Kidney tubule cell (primary cell): ENCODE measurements at regions not wholly inside any gene's neighbourhood (a gene's known extent, or its start where the extent isn't known, plus 50 kb on each side); places are given as distances from the start of the nearest gene placed in this dataset.
"Not testable (repeated sequence)": the region's sequence is repeated elsewhere in the genome, so short reads cannot be mapped to it uniquely, and the experiment has no call there.

Experiments used
- DNase-seq: peaks from one replicate; pipeline ENCODE4 v3.0.0-alpha.2; 2018; ENCODE audit warnings: low spot score

DNA sequence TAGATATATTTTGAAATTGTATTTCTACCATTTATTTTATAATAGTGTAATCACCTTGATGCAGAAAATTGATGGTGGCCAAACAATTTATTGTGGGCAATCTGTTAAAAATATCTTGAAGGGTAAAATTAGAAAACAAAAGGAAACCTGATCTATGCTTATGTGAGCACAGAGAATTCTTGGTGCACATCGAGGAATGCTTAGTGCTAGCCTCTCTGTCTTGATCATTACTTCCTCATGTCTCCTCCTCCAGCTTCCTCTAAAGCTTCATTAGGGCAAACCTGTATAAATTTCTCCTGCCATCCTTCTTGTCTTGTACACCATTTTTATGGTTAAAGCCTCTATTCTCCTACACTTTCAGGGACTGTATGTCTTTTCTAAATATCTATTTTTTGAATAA is 725.8 kb downstream of the RAPGEF2 start:
- DNase-seq, result no peak

DNA sequence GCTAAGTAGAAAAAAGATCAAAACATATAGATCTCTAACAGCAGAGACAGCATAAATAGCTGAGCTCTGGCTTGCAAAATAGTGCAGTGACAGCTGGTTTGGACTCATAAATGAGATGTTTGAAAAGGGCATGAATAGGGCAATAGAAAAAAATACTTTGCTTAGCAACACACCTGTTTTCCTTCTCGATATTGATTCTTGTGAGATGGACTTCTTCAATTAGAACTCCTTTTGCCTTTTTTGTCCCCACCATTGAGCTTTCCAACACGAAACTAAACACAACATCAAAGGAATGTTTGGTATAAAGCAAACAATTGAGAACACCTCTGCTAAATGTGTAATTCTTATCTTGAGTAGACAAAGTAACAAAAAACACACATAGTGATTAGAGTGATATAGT is 726.3 kb downstream of the RAPGEF2 start:
- DNase-seq, result no peak

DNA sequence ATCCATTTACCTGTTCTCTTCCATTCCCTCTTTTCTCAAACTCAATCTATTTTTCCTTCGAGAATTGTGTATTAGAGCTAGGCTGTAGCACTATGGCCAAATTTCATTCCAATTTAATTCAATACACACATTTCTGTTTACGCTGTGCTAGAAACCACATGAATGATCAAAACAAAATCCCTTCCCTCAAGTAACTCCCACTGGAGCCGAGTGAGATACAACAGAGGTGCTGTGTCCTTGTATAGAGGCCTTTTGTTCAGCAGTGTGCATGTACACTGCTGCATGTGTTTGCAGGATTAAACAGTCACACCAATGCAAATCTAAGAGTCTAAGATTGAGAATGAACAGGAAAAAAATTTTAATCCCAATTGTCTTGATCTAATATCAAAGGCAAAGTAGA is 734.2 kb downstream of the RAPGEF2 start:
- no peak for DNase-seq

DNA sequence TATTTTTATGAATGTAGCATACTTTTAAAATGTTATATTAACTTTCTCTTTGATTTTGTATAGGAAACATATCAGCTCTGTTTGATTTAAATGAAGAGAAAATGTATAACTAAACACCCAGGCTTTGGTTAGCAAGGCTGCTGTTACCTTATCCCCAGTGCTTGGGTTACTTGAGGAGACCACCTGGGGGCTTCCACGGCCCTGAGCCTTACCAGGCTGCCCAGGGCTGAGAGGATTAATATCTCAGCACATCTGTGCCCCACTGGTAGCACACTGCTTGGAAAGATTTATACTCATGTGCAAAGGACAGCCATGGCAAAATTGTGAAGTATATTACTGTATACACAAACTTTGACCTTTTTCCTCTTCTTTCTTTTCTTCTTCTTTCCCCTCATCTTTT is 752.9 kb downstream of the RAPGEF2 start:
- DNase-seq, result no peak

DNA sequence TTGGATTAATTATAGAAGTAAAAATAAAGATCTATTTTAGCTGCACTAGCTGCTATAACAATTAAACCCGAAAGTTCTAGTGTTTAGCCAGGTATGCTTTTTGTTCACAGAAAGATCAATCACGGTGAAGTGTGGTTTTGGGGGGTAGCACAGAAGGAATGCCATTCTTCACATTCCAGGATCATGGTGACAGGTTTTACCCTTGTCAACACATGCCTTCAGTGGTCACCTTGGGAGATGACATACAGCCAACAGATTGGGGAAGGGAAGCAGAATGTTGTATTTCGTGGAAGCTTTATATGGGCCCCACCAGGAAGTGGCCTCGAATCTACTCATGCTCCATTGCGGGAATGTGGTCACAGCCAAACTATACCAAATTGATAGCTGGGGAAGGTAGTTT is 753.6 kb downstream of the RAPGEF2 start:
- peak; percentile 68 for DNase-seq

DNA sequence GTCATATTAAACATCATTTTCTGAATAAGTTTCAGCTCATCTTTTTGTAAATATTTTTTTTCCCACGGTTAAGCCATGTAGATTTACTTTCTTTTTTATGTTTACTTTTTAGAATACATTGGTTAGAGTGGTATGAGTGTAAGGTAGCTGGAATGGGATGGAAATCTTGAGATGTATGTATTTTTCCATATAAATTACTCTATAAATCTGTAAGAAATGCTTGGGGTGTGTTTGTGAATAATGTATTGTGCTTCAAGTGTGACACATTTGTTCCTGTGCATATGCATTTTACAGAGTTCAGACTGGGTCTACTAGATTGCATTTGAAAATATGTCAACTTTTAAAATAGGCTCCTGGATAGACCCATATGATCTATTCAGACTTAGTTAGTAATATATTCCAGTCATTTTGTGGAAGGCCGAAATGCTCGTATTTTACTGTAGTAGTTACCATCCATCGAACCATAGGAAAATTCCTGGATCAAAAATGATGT is 756.8 kb downstream of the RAPGEF2 start:
- DNase-seq, result no peak

DNA sequence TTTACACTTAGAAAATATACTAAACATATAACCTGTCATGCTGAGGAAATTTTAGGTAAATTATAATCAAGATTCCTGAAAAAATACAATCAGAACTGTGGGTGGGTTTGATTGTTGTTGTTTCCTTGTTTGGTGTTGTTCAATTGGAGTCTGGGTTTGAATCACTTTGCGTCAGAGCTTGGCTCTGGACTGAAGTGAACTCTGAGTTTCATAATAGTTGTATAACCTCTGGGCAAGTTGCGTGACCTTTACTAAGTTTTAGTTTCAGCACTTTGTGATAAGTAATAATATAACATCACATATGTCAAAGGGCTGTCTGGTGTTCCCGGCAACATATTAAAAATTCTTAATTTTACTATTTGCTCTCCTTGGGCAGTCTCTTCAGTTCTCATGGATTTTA is 758.1 kb downstream of the RAPGEF2 start:
- DNase-seq, result no peak

DNA sequence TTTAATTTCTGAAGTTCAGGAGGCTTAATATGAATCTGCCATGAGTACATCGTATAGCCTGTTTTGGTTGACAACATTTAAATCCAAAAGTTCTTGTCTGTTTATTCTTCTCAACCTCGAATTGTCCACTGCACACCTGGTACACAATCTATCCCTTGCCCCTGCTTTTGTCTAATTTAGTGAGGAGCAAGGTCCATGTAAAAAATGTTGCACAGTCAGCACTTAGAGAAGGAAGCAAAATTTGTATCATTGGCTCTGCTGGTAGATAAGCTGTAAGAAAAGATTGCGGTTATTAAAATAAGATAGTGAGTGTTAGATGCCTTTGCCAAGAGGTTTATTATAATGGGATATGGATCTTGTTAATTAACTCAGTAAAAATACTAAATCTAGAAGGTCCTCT is 761.5 kb downstream of the RAPGEF2 start:
- DNase-seq, result no peak

DNA sequence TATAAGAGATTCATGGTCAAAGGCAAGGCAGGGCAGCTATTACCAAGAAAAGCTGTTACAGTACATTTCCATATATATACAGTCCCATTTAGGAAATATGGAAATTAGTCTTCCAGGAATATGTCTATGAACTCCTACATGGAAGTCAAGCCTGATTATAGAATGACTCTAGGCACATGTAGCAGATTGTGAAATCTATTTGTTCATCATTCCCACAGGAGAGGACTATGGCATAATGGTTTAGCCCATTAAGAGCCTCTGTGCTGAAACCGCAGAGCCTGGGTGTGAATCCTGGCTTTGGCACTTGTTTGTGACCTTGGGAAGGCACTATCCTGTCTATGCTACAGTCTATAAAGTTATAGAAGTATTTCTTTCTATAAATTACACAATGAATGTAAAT is 764.8 kb downstream of the RAPGEF2 start:
- DNase-seq, result no peak

DNA sequence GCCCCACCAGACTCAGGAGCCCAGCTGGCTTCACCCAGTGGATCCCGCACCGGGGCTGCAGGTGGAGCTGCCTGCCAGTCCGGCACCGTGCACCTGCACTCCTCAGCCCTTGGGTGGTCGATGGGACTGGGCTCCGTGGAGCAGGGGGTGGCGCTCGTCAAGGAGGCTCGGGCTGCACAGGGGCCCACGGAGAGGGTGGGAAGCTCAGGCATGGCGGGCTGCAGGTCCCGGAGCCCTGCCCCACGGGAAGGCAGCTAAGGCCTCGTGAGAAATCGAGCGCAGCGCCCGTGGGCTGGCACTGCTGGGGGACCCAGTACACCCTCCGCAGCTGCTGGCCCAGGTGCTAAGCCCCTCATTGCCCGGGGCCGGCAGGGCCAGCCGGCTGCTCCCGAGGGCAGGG is 766.1 kb downstream of the RAPGEF2 start:
- not testable (repeated sequence) for DNase-seq

DNA sequence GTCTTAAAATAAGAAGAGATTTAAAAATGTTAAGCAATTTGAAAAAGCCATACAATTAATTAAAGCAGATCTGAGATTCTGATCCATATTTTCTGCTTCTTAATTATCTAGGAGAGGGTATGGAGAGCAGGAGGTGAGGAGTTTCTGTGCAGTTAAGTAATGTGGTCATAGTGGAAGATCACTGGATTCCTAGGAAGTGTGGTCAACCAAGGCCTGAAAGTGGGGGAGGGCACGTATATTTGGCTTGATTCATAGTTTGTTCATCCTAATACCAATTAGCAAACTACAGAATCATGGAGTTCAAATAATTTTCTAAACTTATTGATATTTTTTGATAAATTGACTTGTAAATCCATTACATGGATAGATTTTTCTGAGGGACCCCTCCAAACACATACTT is 768.3 kb downstream of the RAPGEF2 start:
- DNase-seq, result peak; percentile 39

DNA sequence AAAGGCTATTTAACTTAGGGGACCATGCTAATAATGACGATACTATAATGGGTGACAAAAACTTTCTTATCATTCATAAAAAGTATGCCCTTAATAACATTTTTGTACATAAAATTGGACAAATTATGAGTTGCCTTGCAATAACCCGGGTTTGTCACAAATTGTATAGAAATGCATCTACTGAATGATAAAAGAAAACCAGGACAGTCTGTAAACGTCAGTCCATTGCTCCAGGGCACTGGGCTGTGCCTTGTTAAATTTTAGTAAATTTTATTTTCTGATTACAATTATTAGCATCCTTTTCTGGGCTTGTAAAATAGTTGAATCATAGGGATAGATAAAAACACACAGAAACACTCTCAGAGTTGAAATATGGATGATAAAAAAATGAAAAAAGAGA is 778.3 kb downstream of the RAPGEF2 start:
- no peak for DNase-seq

DNA sequence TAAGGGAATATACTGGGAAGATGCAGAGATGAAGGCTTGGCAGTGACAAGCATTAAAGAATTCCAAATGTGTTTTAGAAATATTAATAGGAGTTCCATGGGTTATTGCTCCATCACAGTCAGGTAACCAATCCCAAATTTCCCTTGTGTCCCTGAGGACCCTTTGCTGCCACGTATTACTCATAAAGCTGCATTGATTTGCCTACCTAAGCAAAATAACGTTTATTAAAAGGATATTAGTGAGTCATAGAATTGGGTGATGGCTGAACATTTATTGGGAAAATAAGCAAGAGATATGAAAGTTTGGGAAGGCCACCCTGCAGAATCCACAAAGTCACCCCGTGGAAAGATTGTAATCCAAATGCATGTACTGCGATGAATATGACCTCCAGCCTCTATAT is 782.1 kb downstream of the RAPGEF2 start:
- no peak for DNase-seq

DNA sequence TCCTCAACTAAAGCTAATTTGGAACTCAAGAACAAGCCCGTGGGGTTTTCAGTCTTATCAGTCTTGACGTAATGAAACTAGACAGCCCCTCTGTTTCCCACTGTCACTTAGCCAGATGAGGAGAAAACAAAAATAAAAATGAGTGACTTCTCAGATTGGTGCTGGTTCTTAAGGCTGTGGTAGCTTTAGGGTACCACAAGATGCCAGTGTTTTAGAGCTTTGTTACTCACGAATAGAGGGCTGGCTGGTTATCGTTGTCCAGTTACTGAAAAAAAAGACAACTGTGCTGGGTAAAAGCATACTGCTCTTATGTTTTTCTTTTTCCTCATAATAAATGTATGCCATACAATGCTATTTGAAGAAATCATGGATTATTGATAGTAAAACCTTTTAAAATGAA is 796.7 kb downstream of the RAPGEF2 start:
- DNase-seq, result no peak

DNA sequence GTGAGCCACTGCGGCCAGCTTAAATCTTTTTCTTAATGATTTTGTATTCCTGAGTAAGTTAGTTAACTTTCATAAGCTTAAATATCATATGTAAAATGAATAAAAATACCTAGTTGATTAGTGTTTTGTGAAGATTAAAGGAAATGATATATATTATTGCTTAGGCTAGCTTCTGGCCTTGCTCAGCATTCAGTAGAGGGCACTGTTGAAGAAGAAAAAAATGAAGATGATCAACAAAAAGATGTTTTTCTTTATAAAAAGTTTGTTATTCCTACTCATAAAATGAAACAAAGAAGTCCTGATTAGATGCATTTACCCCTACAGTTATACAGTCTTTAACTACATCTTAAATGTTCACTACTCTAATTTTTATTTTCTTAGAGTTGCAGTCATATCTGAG is 797.7 kb downstream of the RAPGEF2 start:
- DNase-seq, result no peak

DNA sequence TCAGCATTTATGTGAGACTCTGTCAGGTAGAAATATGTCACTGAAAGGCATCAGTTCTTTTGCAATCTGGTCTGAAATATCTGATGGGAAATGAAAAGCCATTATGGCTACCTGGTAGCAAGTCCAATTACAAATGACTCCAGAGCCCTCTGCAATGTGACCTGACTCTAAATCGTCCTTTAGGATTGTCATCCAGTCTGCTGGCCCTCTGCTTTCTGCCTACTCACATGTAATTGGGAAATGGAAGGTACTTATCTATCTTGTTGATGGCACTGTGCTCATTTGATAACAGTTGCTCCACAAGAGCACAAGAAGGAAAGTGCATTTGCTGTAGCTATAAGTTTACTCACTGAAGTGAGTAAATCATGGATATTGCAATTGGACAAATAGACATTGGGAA is 799.8 kb downstream of the RAPGEF2 start:
- no peak for DNase-seq

DNA sequence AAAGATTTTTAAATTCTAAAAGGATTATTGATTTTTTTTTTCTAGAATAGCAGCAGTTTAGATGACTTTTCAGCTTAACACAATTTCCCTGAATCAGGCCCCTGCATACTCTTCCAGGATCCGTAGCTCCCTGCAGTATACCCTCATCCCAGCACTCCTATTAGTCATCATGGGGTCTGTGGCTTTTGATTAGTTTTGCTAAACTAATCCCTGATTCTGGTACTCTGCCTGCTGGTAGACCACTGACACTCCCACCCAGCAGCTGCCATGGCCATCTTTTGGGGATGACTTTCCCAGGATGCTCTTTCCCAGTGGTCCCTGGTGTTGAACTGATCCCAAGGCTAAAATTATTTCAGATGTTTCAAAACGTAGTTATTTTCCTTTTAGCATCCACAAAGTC is 802.0 kb downstream of the RAPGEF2 start:
- DNase-seq, result no peak

DNA sequence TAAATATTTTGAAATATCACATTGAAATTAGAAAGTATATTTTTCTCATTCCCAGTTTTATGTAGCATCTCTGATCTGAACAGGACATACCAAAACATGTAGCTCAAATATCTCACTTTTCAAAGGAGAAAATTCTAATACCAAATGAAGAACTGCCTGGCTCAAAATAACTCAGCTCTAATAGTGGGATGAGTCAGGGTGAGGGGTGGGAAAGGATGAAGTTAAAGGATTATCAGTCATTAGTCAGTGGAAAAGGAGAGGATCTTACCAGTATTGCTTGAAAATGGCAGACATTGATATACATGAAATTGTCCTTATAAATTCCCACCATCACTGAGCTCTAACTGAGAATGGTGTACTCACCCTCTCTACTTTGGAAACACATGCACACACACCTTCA is 803.2 kb downstream of the RAPGEF2 start:
- DNase-seq, result no peak

DNA sequence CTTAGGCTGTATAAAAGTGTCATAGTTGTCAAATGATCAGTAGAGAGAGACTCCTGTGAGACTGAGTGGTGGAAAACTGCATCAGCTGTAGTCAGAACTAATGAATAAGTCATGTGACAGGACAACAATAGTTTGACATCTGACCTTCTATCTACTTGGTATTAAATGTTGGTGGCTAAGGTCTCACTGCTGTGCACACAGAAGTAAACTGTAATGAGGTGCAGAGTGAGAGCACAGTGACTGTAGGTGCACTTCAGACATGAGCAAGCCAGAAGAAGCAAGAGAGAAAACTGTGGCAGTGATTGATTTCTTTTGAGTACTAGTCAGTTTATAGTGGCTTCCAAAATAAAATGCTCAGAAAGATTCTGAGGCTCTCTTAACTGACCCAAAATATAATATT is 803.6 kb downstream of the RAPGEF2 start:
- no peak for DNase-seq

DNA sequence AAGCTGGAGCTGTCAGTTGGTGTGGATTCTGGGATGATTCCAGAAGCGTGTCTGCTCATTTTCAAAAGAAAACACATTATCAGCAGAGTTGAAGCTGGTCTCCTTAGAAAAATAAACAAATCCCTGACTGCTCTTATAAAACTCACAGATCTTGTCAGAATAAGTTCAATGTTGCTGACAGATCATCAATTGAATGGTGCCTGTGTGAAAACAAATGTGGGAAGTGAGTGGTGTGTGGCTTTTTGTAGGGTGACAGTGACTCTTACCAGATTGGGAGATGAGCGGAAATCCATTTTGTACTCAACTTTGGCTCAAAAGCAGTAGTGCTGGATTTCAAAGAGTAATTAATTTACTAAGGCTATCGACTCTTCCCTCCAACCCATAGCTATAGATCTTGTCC is 807.8 kb downstream of the RAPGEF2 start:
- DNase-seq, result no peak

DNA sequence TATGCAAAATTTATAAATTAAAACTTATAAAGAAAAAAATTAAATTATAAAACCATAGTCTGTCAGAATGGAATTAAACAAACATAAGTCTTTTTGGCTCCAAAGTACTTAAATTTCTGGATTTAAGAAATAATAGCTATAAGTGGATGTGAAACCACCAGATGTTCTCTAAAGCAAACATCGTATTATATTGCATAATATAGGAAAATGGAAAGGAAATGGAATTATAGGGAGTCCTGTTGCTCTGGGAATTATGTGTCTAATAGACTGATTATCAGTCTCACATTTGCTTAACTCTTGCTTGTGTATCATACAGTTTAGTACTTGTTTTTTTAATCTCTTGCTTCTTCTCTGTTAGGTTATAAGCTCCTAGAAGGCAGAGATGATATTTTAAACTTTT is 819.2 kb downstream of the RAPGEF2 start:
- no peak for DNase-seq

DNA sequence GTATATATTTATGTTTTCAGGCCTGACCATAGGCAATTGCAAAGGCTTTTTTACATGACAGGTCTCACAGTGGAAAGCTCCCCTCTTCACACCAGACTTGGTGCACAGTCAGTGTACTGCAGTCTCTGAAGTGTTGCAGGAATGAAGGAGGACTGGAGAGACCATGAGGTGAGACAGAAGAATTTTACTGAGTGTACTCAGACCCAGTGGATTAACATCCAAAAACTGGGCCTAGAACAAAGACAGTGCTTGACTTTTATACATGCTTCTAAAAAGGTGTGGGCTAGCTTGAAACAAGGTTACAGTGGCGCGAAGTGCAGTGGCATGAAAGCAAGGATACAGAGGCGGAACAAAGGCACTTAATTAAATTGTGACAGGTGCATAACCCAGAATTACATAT is 822.9 kb downstream of the RAPGEF2 start:
- DNase-seq, result no peak

DNA sequence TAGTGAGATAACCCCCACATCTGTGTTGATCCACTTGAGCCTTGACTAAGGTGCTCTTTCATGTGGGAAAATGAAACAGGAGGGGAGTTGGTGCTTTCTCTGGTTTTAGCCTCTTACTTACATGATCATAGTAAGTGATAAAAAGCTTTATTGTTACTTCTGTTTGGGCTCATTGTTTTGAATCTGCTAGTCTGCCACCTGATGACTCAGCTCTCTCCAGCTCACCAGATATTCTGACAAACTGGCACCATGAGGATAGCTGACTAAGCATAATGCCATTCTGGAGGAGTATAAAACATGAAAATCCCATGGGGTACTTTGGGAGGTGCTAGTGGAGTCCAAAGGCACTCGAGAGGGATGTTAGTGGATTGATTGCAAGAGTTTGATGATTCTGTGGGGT is 824.0 kb downstream of the RAPGEF2 start:
- peak; percentile 36 for DNase-seq

DNA sequence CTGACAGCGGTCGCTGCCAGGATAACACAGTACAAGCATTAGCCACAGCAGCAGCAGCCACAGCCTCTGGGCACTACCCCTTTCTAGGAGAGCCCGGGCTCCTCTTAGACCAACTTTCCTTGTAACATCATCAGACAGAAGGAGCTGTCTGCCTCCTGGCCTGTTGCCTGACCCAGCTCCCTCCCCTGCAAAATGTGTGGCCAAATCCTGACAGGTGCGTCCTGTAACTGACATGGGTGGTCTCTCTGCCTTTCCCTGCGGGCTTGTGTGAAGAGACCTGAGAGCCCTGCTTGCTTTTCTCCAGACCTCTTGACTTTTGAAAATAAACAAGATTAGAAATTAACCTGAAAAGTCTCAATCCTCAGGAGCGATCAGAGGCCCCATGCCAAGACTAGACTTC is 824.9 kb downstream of the RAPGEF2 start:
- DNase-seq, result no peak

DNA sequence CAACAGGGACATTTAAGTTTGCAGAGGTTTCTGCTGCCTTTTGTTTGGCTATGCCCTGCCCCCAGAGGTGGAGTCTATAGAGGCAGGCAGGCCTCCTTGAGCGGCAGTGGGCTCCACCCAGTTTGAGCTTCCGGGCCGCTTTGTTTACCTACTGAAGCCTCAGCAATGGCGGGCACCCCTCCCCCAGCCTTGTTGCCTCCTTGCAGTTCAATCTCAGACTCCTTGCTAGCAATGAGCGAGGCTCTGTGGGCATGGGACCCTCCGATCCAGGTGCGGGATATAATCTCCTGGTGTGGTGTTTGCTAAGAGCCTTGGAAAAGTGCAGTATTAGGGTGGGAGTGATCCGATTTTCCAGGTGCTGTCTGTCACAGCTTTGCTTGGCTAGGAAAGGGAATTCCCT is 831.7 kb downstream of the RAPGEF2 start:
- DNase-seq, result not testable (repeated sequence)
